HG02678 (cell line): ENCODE measurements at regions not wholly inside any gene's neighbourhood (a gene's known extent, or its start where the extent isn't known, plus 50 kb on each side); places are given as distances from the start of the nearest gene placed in this dataset.

Experiments used
- ATAC-seq: cut with Tn5 transposase; IDR thresholded peaks from one replicate; pipeline ENCODE4 v1.9.1; 2021; ENCODE audit warnings: mild to moderate bottlenecking, moderate library complexity; ENCODE audit not compliant: unreplicated experiment

GRCh38 chr3:162491952-162492351 is 995.3 kb downstream of the OTOL1 start:
- ATAC-seq, result no peak

- no peak for ATAC-seq
Measured at GRCh38 chr3:162492446-162493081, 996.0 kb downstream of the OTOL1 start.

- no peak for ATAC-seq
Measured at GRCh38 chr3:162498626-162499025, 1002.0 kb downstream of the OTOL1 start.

GRCh38 chr3:162507397-162507796 is 1010.8 kb downstream of the OTOL1 start:
- ATAC-seq, result no peak

- ATAC-seq, result no peak
Measured at GRCh38 chr3:162512488-162512887, 1015.9 kb downstream of the OTOL1 start.

GRCh38 chr3:162517110-162517509 is 1020.5 kb downstream of the OTOL1 start:
- no peak for ATAC-seq

- ATAC-seq, result no peak
Measured at GRCh38 chr3:162521669-162522068, 1025.1 kb downstream of the OTOL1 start.

- no peak for ATAC-seq
Measured at GRCh38 chr3:162525066-162525742, 1028.6 kb downstream of the OTOL1 start.

- no peak for ATAC-seq
Measured at GRCh38 chr3:162525771-162526170, 1029.2 kb downstream of the OTOL1 start.

GRCh38 chr3:162534431-162534830 is 1037.8 kb downstream of the OTOL1 start:
- no peak for ATAC-seq

GRCh38 chr3:162538491-162538890 is 1041.9 kb downstream of the OTOL1 start:
- ATAC-seq, result no peak

GRCh38 chr3:162538906-162539305 is 1042.3 kb downstream of the OTOL1 start:
- ATAC-seq, result no peak

GRCh38 chr3:162540421-162540820 is 1043.8 kb downstream of the OTOL1 start:
- no peak for ATAC-seq

GRCh38 chr3:162541923-162542322 is 1045.3 kb downstream of the OTOL1 start:
- ATAC-seq, result no peak

GRCh38 chr3:162544246-162544645 is 1047.6 kb downstream of the OTOL1 start:
- no peak for ATAC-seq

GRCh38 chr3:162546910-162547309 is 1050.3 kb downstream of the OTOL1 start:
- ATAC-seq, result no peak

- ATAC-seq, result no peak
Measured at GRCh38 chr3:162547321-162547720, 1050.7 kb downstream of the OTOL1 start.

- ATAC-seq, result no peak
Measured at GRCh38 chr3:162555761-162556160, 1059.2 kb downstream of the OTOL1 start.

- no peak for ATAC-seq
Measured at GRCh38 chr3:162558016-162558415, 1061.4 kb downstream of the OTOL1 start.

- ATAC-seq, result no peak
Measured at GRCh38 chr3:162568706-162569105, 1072.1 kb downstream of the OTOL1 start.

GRCh38 chr3:162569314-162569713 is 1072.7 kb downstream of the OTOL1 start:
- no peak for ATAC-seq

- no peak for ATAC-seq
Measured at GRCh38 chr3:162584986-162585385, 1088.4 kb downstream of the OTOL1 start.

GRCh38 chr3:162586591-162586990 is 1090.0 kb downstream of the OTOL1 start:
- no peak for ATAC-seq
